Natural killer cell (primary cell): ENCODE measurements at regions not wholly inside any gene's neighbourhood (a gene's known extent, or its start where the extent isn't known, plus 50 kb on each side); places are given as distances from the start of the nearest gene placed in this dataset.
A peak's percentile ranks its signal among the peaks of the same experiment; 100 is the strongest.
"Not testable (repeated sequence)": the region's sequence is repeated elsewhere in the genome, so short reads cannot be mapped to it uniquely, and the experiment has no call there.

Experiments
- ATAC-seq, 3 donors: fragments of 150-1000 bp in 2 of 3; fragments of 200-7000 bp in 1 of 3; cut with Tn5 transposase; 1 replicate in 1 of 3; 2 replicates in 2 of 3; pipeline ENCODE4 v1.10.0; 2021; ENCODE audit warnings: mild to moderate bottlenecking in 2 of 3, moderate library complexity in 2 of 3
- DNase-seq, 2 donors: peaks; one replicate each; pipeline versions ENCODE4 v3.0.0 to v3.0.0-alpha.2; 2013 to 2021; ENCODE audit warnings: mixed read lengths in 1 of 2
- H3K27ac ChIP-seq: one replicate; pipeline ENCODE4 v1.5.1; 2013; ENCODE audit warnings: mild to moderate bottlenecking, low read length
- H3K27me3 ChIP-seq: one replicate; pipeline ENCODE4 v1.6.1; 2013; ENCODE audit warnings: low read length; ENCODE audit not compliant: control insufficient read depth, insufficient read depth
- H3K36me3 ChIP-seq: one replicate; pipeline ENCODE4 v1.6.1; 2013; ENCODE audit warnings: low read length; ENCODE audit not compliant: control insufficient read depth, insufficient read depth
- H3K4me1 ChIP-seq: one replicate; pipeline ENCODE4 v1.6.1; 2013; ENCODE audit warnings: low read length; ENCODE audit not compliant: control insufficient read depth, insufficient read depth
- H3K4me3 ChIP-seq: one replicate; pipeline ENCODE4 v1.5.1; 2013; ENCODE audit warnings: low read length
- H3K9me3 ChIP-seq: one replicate; pipeline ENCODE4 v1.6.1; 2013; ENCODE audit warnings: low read length; ENCODE audit not compliant: control insufficient read depth, insufficient read depth
- H3K27ac Mint-ChIP-seq, 2 donors: one replicate each; pipeline ENCODE4 v1.8.0; 2022; ENCODE audit warnings: mild to moderate bottlenecking in 2 of 2, mixed read lengths in 2 of 2, moderate library complexity in 1 of 2
- H3K27me3 Mint-ChIP-seq, 2 donors: one replicate each; pipeline ENCODE4 v1.8.0; 2022; ENCODE audit warnings: low read depth in 2 of 2, mixed read lengths in 2 of 2
- H3K36me3 Mint-ChIP-seq: one replicate; pipeline ENCODE4 v1.8.0; 2022; ENCODE audit warnings: mixed read lengths
- H3K4me1 Mint-ChIP-seq, 2 donors: one replicate each; pipeline ENCODE4 v1.8.0; 2022; ENCODE audit warnings: mixed read lengths in 2 of 2
- H3K4me3 Mint-ChIP-seq: one replicate; pipeline ENCODE4 v1.8.0; 2022; ENCODE audit warnings: mild to moderate bottlenecking, moderate library complexity, mixed read lengths
- H3K9me3 Mint-ChIP-seq, 2 donors: one replicate each; pipeline ENCODE4 v1.8.0; 2022; ENCODE audit warnings: mixed read lengths in 2 of 2
- WGBS: methylation state at CpG from one replicate; pipeline ENCODE4 v1.1.7; 2013; ENCODE audit warnings: missing lambda C conversion rate; ENCODE audit not compliant: insufficient coverage; 5-methylcytosine and 5-hydroxymethylcytosine counted together
- intact Hi-C: fragments of 100-400 bp; cut with micrococcal nuclease; formaldehyde crosslinking; loops from one replicate; pipeline ENCODE4 v1.14.2; 2022
- TF ChIP-seq, protein P1 (sequence below): fragments of 200-600 bp; IDR thresholded peaks from one replicate; pipeline ENCODE4 v1.8.0; 2022; ENCODE audit warnings: antibody characterized with exemption

DNA sequence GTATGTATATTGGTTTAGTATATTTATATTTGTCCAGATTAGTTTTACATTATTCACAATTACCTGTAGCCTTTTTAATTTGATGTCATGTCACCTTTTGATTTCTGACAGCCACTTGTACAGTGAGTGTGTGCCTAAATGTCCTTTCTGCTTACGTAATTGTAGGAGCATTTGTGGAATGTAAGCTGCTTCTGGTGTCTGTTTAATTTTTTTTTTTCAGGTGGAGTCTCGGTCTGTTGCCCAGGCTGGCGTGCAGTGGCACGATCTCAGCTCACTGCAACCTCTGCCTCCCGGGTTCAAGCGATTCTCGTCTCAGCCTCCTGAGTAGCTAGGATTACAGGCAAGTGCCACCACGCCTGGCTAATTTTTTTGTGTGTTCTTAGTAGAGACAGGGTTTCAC lies 91.2 kb upstream of the XAGE2 start:
- peaks cover 10 to 44% of the 10 kb centered on the region in 2 donors for H3K27me3 Mint-ChIP-seq
- no peak overlapping the region for H3K4me3 Mint-ChIP-seq
- Histone ChIP-seq H3K36me3 (no peaks in the 10 kb centered on the region), H3K9me3 (peaks cover 4% of the 10 kb centered on the region), H3K27me3 (no peaks in the 10 kb centered on the region), H3K4me1 (no peaks in the 10 kb centered on the region), H3K4me3 (no peak overlapping the region), H3K27ac (no peak overlapping the region)
- H3K4me1 Mint-ChIP-seq = no peaks in the 10 kb centered on the region
- intact Hi-C loops = no loop called here
- WGBS = 82% methylated on average over 8 of the region's 8 CpGs
- H3K9me3 Mint-ChIP-seq = no peaks in the 10 kb centered on the region
- ATAC-seq (no peak), DNase-seq (no peak)
- TF ChIP-seq, protein P1, sequence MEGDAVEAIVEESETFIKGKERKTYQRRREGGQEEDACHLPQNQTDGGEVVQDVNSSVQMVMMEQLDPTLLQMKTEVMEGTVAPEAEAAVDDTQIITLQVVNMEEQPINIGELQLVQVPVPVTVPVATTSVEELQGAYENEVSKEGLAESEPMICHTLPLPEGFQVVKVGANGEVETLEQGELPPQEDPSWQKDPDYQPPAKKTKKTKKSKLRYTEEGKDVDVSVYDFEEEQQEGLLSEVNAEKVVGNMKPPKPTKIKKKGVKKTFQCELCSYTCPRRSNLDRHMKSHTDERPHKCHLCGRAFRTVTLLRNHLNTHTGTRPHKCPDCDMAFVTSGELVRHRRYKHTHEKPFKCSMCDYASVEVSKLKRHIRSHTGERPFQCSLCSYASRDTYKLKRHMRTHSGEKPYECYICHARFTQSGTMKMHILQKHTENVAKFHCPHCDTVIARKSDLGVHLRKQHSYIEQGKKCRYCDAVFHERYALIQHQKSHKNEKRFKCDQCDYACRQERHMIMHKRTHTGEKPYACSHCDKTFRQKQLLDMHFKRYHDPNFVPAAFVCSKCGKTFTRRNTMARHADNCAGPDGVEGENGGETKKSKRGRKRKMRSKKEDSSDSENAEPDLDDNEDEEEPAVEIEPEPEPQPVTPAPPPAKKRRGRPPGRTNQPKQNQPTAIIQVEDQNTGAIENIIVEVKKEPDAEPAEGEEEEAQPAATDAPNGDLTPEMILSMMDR = no peak
- no peak overlapping the region for H3K27ac Mint-ChIP-seq
- H3K36me3 Mint-ChIP-seq = no peaks in the 10 kb centered on the region

DNA sequence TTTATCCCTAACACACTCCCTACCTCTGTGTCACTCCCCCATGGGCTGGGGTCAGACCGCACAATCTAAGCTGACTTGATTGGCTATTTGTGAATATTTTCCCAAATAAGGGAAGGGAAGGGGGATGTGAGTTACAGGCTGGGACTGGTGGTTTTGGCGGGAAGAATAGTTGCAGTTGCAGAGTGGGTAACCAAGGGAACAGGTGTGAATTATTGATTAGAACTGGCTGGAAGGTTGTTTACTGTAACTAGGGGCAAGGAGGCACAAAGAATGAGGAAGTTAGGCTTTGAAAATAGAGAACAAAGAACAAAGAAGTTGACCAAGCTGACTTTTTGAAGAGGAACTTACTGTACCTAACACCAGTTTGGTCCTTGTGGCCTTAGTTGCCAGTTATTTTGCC lies 88.0 kb upstream of the XAGE2 start:
- no peak overlapping the region for H3K4me3 ChIP-seq
- H3K36me3 ChIP-seq = no peaks in the 10 kb centered on the region
- Mint-ChIP-seq H3K4me1 (no peaks in the 10 kb centered on the region), H3K36me3 (no peaks in the 10 kb centered on the region), H3K4me3 (no peak overlapping the region), H3K27ac (no peak overlapping the region), H3K27me3 (peaks cover 9 to 13% of the 10 kb centered on the region in 2 donors), H3K9me3 (no peaks in the 10 kb centered on the region)
- H3K4me1 ChIP-seq = no peaks in the 10 kb centered on the region
- H3K27me3 ChIP-seq = no peaks in the 10 kb centered on the region
- WGBS = 78% methylated on average over 2 of the region's 2 CpGs
- TF ChIP-seq, protein P1 = no peak
- ATAC-seq (no peak), DNase-seq (no peak)
- H3K27ac ChIP-seq = peak overlapping the region; percentile 11
- peaks cover 4% of the 10 kb centered on the region for H3K9me3 ChIP-seq
- intact Hi-C loops = no loop called here

- no peak overlapping the region for H3K27ac ChIP-seq
- H3K27ac Mint-ChIP-seq = no peak overlapping the region
- no peak for ATAC-seq
- no peak overlapping the region for H3K4me3 Mint-ChIP-seq
- peaks cover 6 to 8% of the 10 kb centered on the region in 2 donors for H3K27me3 Mint-ChIP-seq
- intact Hi-C loops = no loop called here
- H3K36me3 Mint-ChIP-seq = no peaks in the 10 kb centered on the region
- no peaks in the 10 kb centered on the region for H3K4me1 Mint-ChIP-seq
- peaks cover 4% of the 10 kb centered on the region for H3K9me3 ChIP-seq
- no peaks in the 10 kb centered on the region for H3K27me3 ChIP-seq
- no peaks in the 10 kb centered on the region for H3K4me1 ChIP-seq
- H3K4me3 ChIP-seq = no peak overlapping the region
- H3K36me3 ChIP-seq = no peaks in the 10 kb centered on the region
- TF ChIP-seq, protein P1 = no peak
- no peak for DNase-seq
- no peaks in the 10 kb centered on the region for H3K9me3 Mint-ChIP-seq
- WGBS = 93% methylated on average over 13 of the region's 14 CpGs
These were observed 84.0 kb upstream of the XAGE2 start for GRCh38 chrX:52284865-52285264.

DNA sequence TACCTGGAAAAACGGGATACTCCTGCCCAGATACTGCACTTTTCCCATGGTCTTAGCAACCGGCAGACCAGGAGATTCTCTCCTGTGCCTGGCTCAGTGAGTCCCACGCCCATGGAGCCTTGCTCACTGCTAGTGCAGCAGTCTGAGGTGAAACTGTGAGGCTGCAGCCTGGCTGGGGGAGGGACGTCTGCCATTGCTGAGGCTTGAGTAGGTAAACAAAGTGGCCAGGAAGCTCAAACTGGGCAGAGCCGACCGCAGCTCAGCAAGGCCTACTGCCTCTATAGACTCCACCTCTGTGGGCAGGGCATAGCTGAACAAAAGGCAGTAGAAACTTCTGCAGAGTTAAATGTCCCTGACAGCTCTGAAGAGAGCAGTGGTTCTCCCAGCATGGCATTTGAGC lies 69.9 kb upstream of the XAGE2 start:
- ATAC-seq, H3K27ac Mint-ChIP-seq, H3K36me3 Mint-ChIP-seq, H3K9me3 Mint-ChIP-seq, H3K27me3 Mint-ChIP-seq, H3K27ac ChIP-seq, H3K4me3 ChIP-seq, DNase-seq, H3K27me3 ChIP-seq, H3K9me3 ChIP-seq, intact Hi-C loops, H3K4me3 Mint-ChIP-seq, H3K4me1 Mint-ChIP-seq, H3K4me1 ChIP-seq, H3K36me3 ChIP-seq: not testable (repeated sequence)
- 68% methylated on average over 6 of the region's 6 CpGs for whole genome bisulfite sequencing

DNA sequence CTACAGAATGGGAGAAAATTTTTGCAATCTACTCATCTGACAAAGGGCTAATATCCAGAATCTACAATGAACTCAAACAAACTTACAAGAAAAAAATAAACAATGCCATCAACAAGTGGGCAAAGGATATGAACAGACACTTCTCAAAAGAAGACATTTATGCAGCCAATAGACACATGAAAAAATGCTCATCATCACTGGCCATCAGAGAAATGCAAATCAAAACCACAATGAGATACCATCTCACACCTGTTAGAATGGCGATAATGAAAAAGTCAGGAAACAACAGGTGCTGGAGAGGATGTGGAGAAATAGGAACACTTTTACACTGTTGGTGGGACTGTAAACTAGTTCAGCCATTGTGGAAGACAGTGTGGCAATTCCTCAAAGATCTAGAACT lies 60.3 kb upstream of the XAGE2 start:
- H3K27me3 ChIP-seq, ATAC-seq, H3K36me3 ChIP-seq, H3K4me1 Mint-ChIP-seq, intact Hi-C loops, H3K4me1 ChIP-seq, H3K4me3 ChIP-seq, H3K9me3 ChIP-seq, DNase-seq, H3K27ac Mint-ChIP-seq, H3K27ac ChIP-seq, H3K9me3 Mint-ChIP-seq, H3K4me3 Mint-ChIP-seq, H3K36me3 Mint-ChIP-seq: not testable (repeated sequence)
- H3K27me3 Mint-ChIP-seq = peaks cover 4 to 19% of the 10 kb centered on the region in 2 donors
- WGBS = no CpG with 5 or more reads among the region's 1 CpG
